ENCODE measurements at regions not wholly inside any gene's neighbourhood (a gene's known extent, or its start where the extent isn't known, plus 50 kb on each side); places are given as distances from the start of the nearest gene placed in this dataset.

DNA sequence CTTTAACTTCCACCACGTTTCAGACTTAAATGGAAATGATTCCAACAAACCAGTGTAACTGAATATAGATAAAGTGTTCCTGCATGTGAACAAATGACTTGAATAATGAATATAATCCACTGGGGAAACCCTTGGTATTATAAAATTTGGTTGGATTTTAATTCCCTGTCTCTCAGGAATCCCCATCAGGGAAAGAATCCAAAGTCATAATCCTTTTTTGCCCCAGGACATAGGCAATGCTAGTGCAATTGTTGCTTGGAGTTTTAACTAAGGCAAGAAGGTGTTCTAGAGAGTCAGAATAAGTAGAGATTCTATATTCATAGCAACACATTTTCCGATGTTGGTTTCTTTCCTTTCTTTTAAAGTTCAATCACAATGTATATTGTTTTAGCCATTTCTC is 1169.4 kb downstream of the GALC start:
- H3K4me3 ChIP-seq (ENCODE audit: low read length): no peak overlapping the region
- no peaks in the 10 kb centered on the region for H3K27me3 ChIP-seq (ENCODE audit: control insufficient read depth, insufficient read depth, low read length)
- no peaks in the 10 kb centered on the region for H3K9me3 ChIP-seq (ENCODE audit: control insufficient read depth, insufficient read depth, low read length)
- Mint-ChIP-seq H3K36me3 (no peaks in the 10 kb centered on the region), H3K9me3 (peaks cover 14 to 23% of the 10 kb centered on the region in 2 donors), H3K27ac (no peak overlapping the region), H3K4me3 (no peak overlapping the region), H3K4me1 (no peaks in the 10 kb centered on the region), H3K27me3 (ENCODE audit: low read depth in 2 of 2) (no peaks in the 10 kb centered on the region)
- TF ChIP-seq, protein P1, sequence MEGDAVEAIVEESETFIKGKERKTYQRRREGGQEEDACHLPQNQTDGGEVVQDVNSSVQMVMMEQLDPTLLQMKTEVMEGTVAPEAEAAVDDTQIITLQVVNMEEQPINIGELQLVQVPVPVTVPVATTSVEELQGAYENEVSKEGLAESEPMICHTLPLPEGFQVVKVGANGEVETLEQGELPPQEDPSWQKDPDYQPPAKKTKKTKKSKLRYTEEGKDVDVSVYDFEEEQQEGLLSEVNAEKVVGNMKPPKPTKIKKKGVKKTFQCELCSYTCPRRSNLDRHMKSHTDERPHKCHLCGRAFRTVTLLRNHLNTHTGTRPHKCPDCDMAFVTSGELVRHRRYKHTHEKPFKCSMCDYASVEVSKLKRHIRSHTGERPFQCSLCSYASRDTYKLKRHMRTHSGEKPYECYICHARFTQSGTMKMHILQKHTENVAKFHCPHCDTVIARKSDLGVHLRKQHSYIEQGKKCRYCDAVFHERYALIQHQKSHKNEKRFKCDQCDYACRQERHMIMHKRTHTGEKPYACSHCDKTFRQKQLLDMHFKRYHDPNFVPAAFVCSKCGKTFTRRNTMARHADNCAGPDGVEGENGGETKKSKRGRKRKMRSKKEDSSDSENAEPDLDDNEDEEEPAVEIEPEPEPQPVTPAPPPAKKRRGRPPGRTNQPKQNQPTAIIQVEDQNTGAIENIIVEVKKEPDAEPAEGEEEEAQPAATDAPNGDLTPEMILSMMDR (IDR thresholded peaks at IDR 0.05): no peak
- no peaks in the 10 kb centered on the region for H3K36me3 ChIP-seq (ENCODE audit: control insufficient read depth, insufficient read depth, low read length)
- no peak for DNase-seq
- no peaks in the 10 kb centered on the region for H3K4me1 ChIP-seq (ENCODE audit: control insufficient read depth, insufficient read depth, low read length)
- ATAC-seq: no peak
- WGBS (ENCODE audit: insufficient coverage): 100% methylated on average over 1 of the region's 2 CpGs
- H3K27ac ChIP-seq (ENCODE audit: low read length): no peak overlapping the region
- intact Hi-C loops (cut with micrococcal nuclease): no loop called here

- H3K36me3 ChIP-seq (ENCODE audit: control insufficient read depth, insufficient read depth, low read length): no peaks in the 10 kb centered on the region
- H3K4me3 ChIP-seq (ENCODE audit: low read length): no peak overlapping the region
- H3K27me3 ChIP-seq (ENCODE audit: control insufficient read depth, insufficient read depth, low read length): no peaks in the 10 kb centered on the region
- H3K27ac ChIP-seq (ENCODE audit: low read length): no peak overlapping the region
- DNase-seq (no peak), ATAC-seq (no peak)
- Mint-ChIP-seq H3K27me3 (ENCODE audit: low read depth in 2 of 2) (no peaks in the 10 kb centered on the region), H3K4me3 (no peak overlapping the region), H3K27ac (no peak overlapping the region), H3K9me3 (peaks cover 13 to 28% of the 10 kb centered on the region in 2 donors), H3K4me1 (no peaks in the 10 kb centered on the region), H3K36me3 (peaks cover 17% of the 10 kb centered on the region)
- no peaks in the 10 kb centered on the region for H3K4me1 ChIP-seq (ENCODE audit: control insufficient read depth, insufficient read depth, low read length)
- H3K9me3 ChIP-seq (ENCODE audit: control insufficient read depth, insufficient read depth, low read length): no peaks in the 10 kb centered on the region
- intact Hi-C loops (cut with micrococcal nuclease): no loop called here
- TF ChIP-seq, protein P1 (IDR thresholded peaks at IDR 0.05): no peak
Measured at GRCh38 chr14:86815341-86815740, 1177.6 kb downstream of the GALC start.

GRCh38 chr14:86802726-86803125 is 1190.3 kb downstream of the GALC start:
- WGBS (ENCODE audit: insufficient coverage): 79% methylated on average over 1 of the region's 2 CpGs
- TF ChIP-seq, protein P1 (IDR thresholded peaks at IDR 0.05): no peak
- no peaks in the 10 kb centered on the region for H3K4me1 Mint-ChIP-seq
- no peaks in the 10 kb centered on the region for H3K36me3 ChIP-seq (ENCODE audit: control insufficient read depth, insufficient read depth, low read length)
- intact Hi-C loops (cut with micrococcal nuclease): no loop called here
- no peak overlapping the region for H3K27ac ChIP-seq (ENCODE audit: low read length)
- H3K27me3 ChIP-seq (ENCODE audit: control insufficient read depth, insufficient read depth, low read length): no peaks in the 10 kb centered on the region
- DNase-seq (no peak), ATAC-seq (no peak)
- H3K36me3 Mint-ChIP-seq: no peaks in the 10 kb centered on the region
- H3K4me3 ChIP-seq (ENCODE audit: low read length): no peak overlapping the region
- peaks cover 6% of the 10 kb centered on the region for H3K9me3 ChIP-seq (ENCODE audit: control insufficient read depth, insufficient read depth, low read length)
- no peak overlapping the region for H3K27ac Mint-ChIP-seq
- peaks cover 14 to 15% of the 10 kb centered on the region in 2 donors for H3K9me3 Mint-ChIP-seq
- no peaks in the 10 kb centered on the region for H3K4me1 ChIP-seq (ENCODE audit: control insufficient read depth, insufficient read depth, low read length)
- H3K27me3 Mint-ChIP-seq (ENCODE audit: low read depth in 2 of 2): no peaks in the 10 kb centered on the region
- no peak overlapping the region for H3K4me3 Mint-ChIP-seq

- H3K36me3 Mint-ChIP-seq: no peaks in the 10 kb centered on the region
- ATAC-seq (no peak), DNase-seq (no peak)
- Histone ChIP-seq H3K27ac (ENCODE audit: low read length) (no peak overlapping the region), H3K9me3 (ENCODE audit: control insufficient read depth, insufficient read depth, low read length) (peaks cover 3% of the 10 kb centered on the region), H3K27me3 (ENCODE audit: control insufficient read depth, insufficient read depth, low read length) (no peaks in the 10 kb centered on the region), H3K4me1 (ENCODE audit: control insufficient read depth, insufficient read depth, low read length) (no peaks in the 10 kb centered on the region), H3K4me3 (ENCODE audit: low read length) (no peak overlapping the region), H3K36me3 (ENCODE audit: control insufficient read depth, insufficient read depth, low read length) (no peaks in the 10 kb centered on the region)
- no peak overlapping the region for H3K27ac Mint-ChIP-seq
- H3K4me1 Mint-ChIP-seq: no peaks in the 10 kb centered on the region
- H3K4me3 Mint-ChIP-seq: no peak overlapping the region
- 86% methylated on average over 1 of the region's 2 CpGs for WGBS (ENCODE audit: insufficient coverage)
- TF ChIP-seq, protein P1 (IDR thresholded peaks at IDR 0.05): no peak
- intact Hi-C loops (cut with micrococcal nuclease): no loop called here
- no peaks in the 10 kb centered on the region for H3K27me3 Mint-ChIP-seq (ENCODE audit: low read depth in 2 of 2)
- peaks cover 10 to 12% of the 10 kb centered on the region in 2 donors for H3K9me3 Mint-ChIP-seq
Measured at GRCh38 chr14:86799244-86799647, 1193.7 kb downstream of the GALC start.
